GM12892 (cell line): ENCODE measurements at regions not wholly inside any gene's neighbourhood (a gene's known extent, or its start where the extent isn't known, plus 50 kb on each side); places are given as distances from the start of the nearest gene placed in this dataset.

Experiments used
- DNase-seq: peaks from one replicate; pipeline ENCODE4 v3.0.0; 2011; ENCODE audit not compliant: insufficient read length
- FAIRE-seq: peaks from 2 replicates; lab custom pipeline; 2011; peaks lifted over from hg19 to GRCh38; lab: Jason Lieb, UNC
- POLR2A ChIP-seq: IDR thresholded peaks from 2 replicates; pipeline ENCODE4 v1.6.1; 2011; ENCODE audit warnings: low read depth, low read length, control low read depth
- POLR2AphosphoS5 ChIP-seq: IDR thresholded peaks from 2 replicates; pipeline ENCODE4 v1.6.1; 2011; ENCODE audit warnings: low read depth, low read length, control low read depth
- TAF1 ChIP-seq: IDR thresholded peaks from 2 replicates; pipeline ENCODE4 v1.6.1; 2011; ENCODE audit warnings: low read depth, mild to moderate bottlenecking, control low read depth, low read length, borderline replicate concordance

DNA sequence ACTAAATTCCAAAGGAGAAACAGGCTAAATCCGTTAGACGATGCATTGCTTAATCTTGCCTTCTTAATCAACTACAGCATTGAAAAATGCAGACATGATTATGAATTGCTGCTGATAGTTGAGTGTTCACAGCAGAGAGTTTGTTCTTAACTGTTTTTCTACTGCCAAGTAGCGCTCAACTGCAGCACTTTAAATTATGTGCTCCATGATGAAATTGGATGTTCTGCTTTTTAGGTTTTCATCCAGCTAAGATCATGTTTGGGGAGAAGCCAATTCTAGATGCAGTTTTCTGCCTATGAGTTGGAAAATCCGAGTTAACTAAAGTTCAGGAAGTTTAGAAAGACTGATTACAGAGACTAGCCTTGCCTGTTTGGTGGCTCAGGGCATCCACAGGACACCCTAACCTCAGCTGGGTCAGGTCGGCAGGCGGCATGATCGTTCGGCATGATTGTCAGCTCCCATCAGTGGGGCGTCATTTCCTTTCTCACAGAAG, 119.4 kb upstream of the PIEZO2 start:
- DNase-seq, result no peak
- no peak for TF ChIP-seq POLR2AphosphoS5
- no peak for TF ChIP-seq POLR2A
- no peak for TF ChIP-seq TAF1
- no peak for FAIRE-seq

DNA sequence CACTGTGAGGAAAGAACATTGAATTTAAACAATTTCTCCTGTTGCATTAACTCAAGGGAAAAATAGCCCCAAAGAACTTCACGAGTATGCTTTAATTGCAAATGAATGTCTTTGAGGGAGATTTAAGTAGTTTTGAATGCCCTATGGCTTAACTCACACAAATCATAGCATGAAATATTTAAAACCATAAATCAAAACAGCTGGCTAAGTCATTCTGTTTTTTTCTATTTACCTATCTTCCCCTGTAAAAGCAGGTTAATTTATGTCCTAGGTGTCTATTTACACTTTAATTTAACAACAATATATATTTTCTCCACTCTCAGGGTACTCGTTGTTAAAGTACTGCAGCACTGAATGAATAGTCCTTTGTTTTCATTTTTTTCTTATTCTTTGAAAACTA, 118.8 kb upstream of the PIEZO2 start:
- FAIRE-seq (no peak), DNase-seq (no peak)
- TF ChIP-seq POLR2AphosphoS5 (no peak), TAF1 (no peak), POLR2A (no peak)

DNA sequence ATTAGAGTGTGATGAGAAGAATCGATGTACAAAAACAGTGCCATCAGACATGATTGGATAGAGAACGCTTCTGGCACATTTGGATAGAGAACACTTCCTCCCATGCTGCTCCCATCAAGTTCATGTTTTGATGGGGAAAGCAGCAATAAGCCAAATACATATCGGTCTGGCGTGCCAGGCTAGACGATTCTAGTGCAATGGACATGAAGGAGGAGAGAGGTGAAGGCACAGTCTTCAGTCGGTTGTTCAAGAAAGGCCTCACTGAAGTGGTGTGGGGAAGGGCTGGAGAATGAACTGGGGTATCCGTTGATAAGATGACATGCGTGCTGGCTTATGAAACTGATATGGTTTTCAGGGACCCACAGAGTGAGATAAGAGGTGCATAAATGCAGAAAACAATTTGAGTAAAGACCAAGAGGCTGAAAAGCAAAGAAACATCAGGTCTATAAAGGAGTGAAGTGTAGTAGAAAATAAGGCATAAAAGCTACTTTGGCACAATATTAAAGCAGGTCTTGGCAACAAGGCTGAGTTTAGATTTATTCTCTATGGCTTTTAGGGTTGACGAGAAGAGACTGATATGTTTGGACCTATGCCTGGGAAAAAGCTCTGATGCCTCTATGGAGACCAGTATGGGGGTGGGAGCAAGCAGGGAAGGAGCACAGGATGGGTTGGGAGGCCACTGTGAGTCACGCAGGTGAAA, 117.6 kb upstream of the PIEZO2 start:
- DNase-seq, result no peak
- TF ChIP-seq TAF1 (no peak), POLR2AphosphoS5 (no peak), POLR2A (no peak)
- no peak for FAIRE-seq

DNA sequence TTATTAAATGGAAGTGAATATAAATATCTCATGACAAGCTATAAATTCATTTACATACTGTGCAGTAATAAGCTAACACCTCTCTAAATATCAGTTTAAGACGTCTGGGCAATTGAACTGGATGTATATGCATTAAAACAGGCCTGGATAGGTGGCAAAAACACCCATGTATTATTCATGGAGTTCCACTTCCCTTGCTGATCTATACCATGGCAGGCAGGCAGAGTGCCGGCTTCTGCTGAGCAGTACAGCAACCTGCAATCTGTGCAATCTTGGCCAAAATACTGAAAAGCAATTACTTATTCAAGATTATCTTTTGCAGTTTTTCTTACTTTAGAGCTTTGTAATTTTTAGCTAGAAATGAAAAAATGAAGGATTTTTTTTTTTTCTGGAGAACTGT, 112.1 kb upstream of the PIEZO2 start:
- FAIRE-seq, result no peak
- TF ChIP-seq POLR2AphosphoS5, result no peak
- TF ChIP-seq POLR2A, result no peak
- no peak for TF ChIP-seq TAF1

DNA sequence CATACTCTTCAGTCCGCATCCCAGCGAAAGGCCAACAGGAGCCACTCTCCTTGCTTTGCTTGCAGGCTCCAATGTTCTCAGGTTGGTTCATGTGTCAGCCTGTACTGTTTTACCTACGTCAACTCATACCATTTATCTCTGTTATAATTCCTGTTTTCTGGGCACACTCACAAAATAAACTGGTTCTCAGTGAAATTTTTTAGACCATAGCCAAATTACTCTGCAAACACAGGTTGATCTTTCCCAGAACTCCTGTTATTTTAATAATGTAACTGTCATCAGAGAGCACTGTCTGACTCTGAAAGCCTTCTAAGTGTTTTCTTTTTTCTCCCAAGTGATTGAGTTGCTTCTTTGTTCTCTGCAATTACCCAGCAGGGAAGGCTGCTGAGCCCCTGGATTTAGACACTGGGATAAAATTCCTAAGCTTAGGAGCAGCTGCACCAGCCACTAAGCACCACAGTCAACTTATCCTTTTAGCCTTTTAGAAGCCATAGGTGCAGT, 111.6 kb upstream of the PIEZO2 start:
- TF ChIP-seq TAF1, result no peak
- no peak for TF ChIP-seq POLR2AphosphoS5
- no peak for TF ChIP-seq POLR2A
- FAIRE-seq, result no peak
- no peak for DNase-seq

More for the DNA sequence above, 112.1 kb upstream of the PIEZO2 start:
- DNase-seq, result no peak

DNA sequence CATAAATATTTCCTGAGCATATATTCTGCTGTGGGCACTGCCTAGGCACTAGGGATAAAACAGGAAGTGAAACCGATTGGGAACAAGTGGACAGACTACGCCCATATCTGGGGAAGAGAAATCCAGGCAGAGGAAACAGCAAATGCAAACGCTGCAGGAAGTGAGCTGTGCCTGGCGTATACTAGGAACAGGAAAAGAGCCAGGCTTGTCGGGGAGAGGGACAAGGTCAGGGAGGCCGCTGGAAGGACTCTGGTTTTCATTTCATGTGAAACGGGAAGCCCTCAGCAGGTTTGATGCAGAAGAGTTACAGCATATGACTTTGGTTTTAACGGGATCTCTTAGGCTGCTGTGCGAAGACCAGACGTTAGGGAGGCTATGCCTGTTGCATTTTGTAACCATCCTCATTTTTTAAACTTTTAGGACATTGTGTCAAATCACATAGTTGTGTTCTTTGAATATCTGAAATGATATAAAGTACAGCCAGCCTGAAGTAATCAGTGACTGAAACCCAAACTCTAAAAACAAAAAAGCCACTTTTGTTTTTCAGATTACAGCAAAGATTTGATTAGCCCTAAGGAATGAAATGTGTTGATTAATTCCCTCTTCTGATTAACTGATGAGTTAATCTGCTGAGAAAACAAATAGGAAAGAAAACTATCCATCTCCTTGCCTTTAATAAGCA, 110.2 kb upstream of the PIEZO2 start:
- FAIRE-seq (no peak), DNase-seq (no peak)
- no peak for TF ChIP-seq TAF1
- TF ChIP-seq POLR2AphosphoS5, result no peak
- TF ChIP-seq POLR2A, result no peak

DNA sequence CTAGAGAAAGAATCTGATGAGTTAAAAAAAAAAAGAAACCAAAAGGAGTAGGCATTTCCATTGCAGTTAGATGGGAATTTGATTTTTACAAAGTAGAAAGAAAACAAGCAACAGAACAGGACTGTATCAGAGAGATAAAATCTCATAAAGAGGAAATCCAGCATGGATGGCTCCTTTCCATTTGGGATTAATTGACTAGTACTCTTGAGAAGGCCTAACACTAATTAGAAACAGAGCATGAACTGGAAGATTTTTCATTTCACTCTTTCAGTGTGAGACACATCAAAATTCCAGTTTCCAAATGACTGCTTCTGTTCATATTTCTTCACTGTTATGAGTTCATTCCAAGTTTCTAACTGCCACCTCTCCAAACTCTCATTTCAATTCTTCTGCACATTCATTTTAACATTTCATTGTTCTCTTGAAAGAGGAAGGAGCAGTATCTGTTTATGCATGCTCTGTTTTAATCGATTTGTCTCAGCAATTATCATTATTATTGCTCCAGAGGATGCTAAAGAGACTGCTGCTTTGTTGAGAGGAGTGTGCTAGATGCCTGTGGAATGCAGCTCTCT, 108.8 kb upstream of the PIEZO2 start:
- FAIRE-seq (no peak), DNase-seq (no peak)

DNA sequence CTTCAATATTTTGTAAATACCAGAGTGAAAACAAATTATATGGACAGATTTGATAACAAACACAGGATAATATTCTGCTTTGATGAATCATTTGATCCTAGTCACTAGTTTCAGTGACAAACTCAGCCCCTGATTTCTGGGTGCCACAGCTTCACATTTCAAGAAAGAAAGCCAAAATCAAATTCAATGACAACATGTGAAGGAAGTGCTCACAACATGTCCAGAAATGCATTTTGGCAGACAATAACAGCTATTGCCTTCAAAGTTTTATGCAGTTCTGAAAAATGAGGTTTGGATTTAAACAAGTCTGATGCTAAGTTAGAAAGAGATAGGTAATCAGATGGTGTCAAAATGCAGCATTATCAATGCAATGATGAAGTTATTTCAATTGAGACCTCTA, 106.9 kb upstream of the PIEZO2 start:
- TF ChIP-seq POLR2A (no peak), TAF1 (no peak), POLR2AphosphoS5 (no peak)
- DNase-seq (no peak), FAIRE-seq (no peak)

More for the DNA sequence above, 108.8 kb upstream of the PIEZO2 start:
- no peak for TF ChIP-seq TAF1
- TF ChIP-seq POLR2A, result no peak
- TF ChIP-seq POLR2AphosphoS5, result no peak

DNA sequence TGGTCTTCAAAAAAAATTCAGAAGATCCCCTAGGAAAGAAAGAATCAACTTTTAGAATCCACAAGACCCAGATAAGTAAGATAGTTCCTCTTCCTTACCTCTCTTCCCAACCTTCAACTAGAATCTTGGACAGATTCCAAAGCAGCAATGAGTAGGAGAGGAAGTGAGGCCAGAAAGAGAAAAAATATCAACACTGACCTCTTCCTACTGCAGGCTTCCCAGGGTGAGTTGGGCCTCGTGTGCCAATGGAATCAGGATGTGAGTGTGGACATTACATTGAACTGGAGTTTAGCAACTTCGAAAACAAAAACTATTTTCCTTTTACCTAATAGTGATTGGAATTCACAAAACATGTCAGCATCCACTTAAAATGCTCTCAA, 102.5 kb upstream of the PIEZO2 start:
- DNase-seq (no peak), FAIRE-seq (no peak)

DNA sequence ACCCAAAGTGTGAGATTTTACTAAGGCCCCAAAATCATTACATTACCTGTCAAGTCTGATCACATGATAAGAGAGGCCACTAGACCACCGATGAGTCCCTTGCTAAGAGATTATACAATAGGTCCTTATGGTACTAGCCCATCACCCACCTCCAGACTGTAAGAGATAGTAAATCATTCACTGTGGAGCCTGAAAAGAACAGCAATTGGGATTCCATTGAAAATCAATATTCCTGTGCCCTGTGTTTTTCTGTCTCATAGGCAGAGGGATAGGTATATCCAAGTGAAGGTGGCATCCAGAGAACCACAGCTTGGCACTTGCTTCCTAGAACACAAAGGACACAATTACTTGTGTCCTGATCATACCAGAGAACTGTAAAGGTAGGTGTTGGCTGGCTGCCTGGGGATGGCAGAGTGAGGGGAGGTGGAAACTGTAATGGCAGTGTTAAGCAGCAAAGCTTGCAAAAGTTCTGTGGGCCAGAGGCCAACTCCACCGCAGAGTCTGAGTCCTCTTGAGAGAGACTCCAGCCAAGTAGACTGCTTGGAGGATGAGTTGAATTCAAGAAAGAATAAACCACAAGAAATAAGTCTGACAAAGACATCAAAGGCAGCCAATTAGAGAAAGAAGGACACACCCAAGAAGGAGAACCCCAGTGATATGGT, 102.0 kb upstream of the PIEZO2 start:
- DNase-seq (no peak), FAIRE-seq (no peak)
- TF ChIP-seq POLR2AphosphoS5, result no peak
- TF ChIP-seq TAF1, result no peak
- no peak for TF ChIP-seq POLR2A

More for the DNA sequence above, 102.5 kb upstream of the PIEZO2 start:
- no peak for TF ChIP-seq POLR2AphosphoS5
- TF ChIP-seq TAF1, result no peak
- no peak for TF ChIP-seq POLR2A

DNA sequence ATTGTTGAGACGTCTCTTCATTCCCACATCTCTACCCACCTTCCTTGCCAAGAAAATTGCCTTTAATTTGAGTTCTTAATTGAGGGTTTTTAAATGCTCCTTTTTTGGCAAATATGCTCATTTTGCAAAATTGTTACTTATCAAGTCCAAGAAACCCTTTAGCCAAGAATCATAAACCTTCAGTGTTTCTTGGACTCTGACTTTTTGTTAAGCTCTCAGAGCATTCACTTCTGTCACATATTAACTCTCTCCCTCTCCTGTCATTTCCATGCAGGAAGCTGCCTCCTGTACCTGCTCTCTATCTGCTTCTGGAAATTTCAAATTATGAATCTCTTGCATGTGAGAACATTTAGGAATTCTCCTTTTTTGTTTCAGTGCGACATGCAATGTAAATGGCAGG, 100.0 kb upstream of the PIEZO2 start:
- DNase-seq (no peak), FAIRE-seq (no peak)
- TF ChIP-seq POLR2AphosphoS5 (no peak), POLR2A (no peak), TAF1 (no peak)
